ENCODE measurements at regions not wholly inside any gene's neighbourhood (a gene's known extent, or its start where the extent isn't known, plus 50 kb on each side); places are given as distances from the start of the nearest gene placed in this dataset.

- TF ChIP-seq REST (IDR thresholded peaks at IDR 0.05; ENCODE audit: low read depth) (no peak), CREB1 (IDR thresholded peaks at IDR 0.05; ENCODE audit: low read depth) (no peak), EP300 (IDR thresholded peaks at IDR 0.05; ENCODE audit: borderline replicate concordance) (no peak), CEBPB (IDR thresholded peaks at IDR 0.05) (no peak), FOXM1 (IDR thresholded peaks at IDR 0.05; ENCODE audit: borderline replicate concordance, low read depth) (no peak), MAX (IDR thresholded peaks at IDR 0.05) (no peak), EGR1 (IDR thresholded peaks at IDR 0.05) (no peak)
These were observed 59.0 kb upstream of the SALL1 start for GRCh38 chr16:51210087-51210486.
